DOHH2 (cell line): ENCODE measurements at regions not wholly inside any gene's neighbourhood (a gene's known extent, or its start where the extent isn't known, plus 50 kb on each side); places are given as distances from the start of the nearest gene placed in this dataset.

Experiments
- EZH2phosphoT487 ChIP-seq: fragments of 200-600 bp; sonication (generic); IDR thresholded peaks from 2 replicates; pipeline ENCODE4 v1.6.1; 2017; ENCODE audit warnings: borderline replicate concordance, mild to moderate bottlenecking, antibody characterized with exemption, low read length, moderate library complexity, mixed read lengths
- TF ChIP-seq, protein P1 (sequence below): fragments of 200-600 bp; sonication (generic); IDR thresholded peaks from one replicate; pipeline ENCODE4 v1.5.1; 2014; ENCODE audit warnings: antibody characterized with exemption, mild to moderate bottlenecking, low read depth, low read length; ENCODE audit not compliant: poor library complexity, severe bottlenecking

DNA sequence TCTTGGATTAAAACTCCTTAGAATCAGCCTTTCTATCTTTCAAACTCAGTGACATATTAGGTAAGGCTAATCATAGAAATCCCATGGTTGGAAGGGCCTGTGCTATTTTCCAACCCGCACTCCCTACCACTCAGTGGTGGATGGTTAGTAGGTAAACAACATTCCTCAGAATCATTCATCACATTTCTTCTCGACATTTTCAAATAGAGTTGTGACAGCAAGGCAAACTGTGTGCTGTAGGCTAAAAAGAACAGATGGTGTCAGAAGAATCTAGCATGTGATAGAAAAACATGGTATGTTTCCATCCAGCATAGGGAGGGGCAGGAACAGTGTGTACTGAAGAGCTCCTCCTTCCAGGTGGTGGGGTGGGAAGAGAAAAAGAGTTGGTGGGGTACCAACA lies 227.3 kb upstream of the NMUR2 start:
- TF ChIP-seq, protein P1, sequence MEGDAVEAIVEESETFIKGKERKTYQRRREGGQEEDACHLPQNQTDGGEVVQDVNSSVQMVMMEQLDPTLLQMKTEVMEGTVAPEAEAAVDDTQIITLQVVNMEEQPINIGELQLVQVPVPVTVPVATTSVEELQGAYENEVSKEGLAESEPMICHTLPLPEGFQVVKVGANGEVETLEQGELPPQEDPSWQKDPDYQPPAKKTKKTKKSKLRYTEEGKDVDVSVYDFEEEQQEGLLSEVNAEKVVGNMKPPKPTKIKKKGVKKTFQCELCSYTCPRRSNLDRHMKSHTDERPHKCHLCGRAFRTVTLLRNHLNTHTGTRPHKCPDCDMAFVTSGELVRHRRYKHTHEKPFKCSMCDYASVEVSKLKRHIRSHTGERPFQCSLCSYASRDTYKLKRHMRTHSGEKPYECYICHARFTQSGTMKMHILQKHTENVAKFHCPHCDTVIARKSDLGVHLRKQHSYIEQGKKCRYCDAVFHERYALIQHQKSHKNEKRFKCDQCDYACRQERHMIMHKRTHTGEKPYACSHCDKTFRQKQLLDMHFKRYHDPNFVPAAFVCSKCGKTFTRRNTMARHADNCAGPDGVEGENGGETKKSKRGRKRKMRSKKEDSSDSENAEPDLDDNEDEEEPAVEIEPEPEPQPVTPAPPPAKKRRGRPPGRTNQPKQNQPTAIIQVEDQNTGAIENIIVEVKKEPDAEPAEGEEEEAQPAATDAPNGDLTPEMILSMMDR: no peak
- no peak for TF ChIP-seq EZH2phosphoT487
